ENCODE measurements at regions not wholly inside any gene's neighbourhood (a gene's known extent, or its start where the extent isn't known, plus 50 kb on each side); places are given as distances from the start of the nearest gene placed in this dataset.

DNA sequence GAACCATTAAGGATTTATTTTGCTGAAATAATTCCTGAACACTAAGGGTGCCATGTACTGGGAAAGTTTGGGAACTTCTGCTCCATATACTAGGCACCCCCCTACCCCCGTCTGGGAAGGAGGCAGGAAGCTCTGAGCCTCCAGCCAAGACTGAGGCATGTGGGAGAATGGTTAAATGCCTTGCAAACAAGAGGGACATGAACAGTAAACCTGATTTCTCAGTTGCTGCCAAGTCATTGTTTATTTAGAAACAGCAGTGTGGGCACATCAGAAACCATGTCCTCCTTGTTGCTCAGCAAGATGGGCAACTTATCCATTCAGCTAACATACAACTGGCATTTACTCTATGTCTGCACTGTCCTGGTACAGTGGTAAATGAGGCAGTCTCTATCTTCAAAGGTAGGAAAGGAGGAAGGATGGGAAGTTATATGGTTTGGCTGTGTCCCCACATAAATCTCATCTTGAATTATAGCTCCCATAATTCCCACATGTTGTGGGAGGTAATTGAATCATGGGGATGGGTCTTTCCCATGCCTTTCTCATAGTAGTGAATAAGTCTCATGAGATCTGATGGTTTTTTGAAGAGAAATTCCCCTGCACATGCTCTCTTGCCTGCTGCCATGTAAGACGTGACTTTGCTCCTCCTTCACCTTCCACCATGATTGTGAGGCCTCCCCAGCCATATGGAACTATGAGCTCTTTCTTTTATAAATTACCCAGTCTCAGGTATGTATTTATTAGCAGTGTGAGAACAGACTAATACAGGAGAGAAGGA, 459.1 kb downstream of the MIAT start:
- no peak for DNase-seq (ENCODE audit: low spot score)

DNA sequence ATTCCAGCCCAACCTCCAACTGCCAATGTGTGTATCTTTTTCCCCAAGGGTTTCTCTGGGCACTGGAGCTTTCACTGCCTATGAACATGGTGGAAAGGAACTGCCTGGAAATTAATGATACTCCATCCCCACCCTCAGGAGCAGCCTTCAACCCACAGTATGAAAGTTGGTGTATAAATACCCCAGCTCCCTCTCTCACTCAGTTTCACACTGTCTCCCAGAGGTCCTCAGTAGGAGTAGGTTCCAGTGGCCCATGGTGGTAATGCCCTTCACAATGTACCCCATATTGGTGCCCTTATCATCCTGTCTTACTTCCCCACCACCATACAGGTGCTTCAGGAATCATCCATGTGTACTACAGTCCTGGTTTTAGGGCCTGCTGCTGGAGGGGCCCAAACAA, 462.6 kb downstream of the MIAT start:
- no peak for DNase-seq (ENCODE audit: low spot score)

DNA sequence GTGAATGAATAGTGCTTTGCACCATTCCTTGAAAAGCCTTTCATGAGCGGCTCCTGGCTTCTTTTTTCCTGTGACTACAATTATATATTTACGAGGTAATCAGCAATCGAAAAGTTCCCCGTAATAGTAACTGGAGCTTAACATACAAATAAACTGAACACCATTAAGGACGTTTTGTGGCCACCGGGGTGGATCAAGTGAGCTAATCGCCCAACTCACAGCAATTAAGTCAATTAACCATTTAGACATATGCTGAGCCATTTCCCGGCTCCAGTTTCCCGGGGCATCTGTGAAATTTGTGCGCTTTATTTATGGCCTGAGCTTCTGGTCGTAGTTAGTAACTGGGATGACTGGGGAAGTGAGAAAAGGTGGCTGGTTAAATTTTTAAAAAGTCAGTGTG, 465.2 kb downstream of the MIAT start:
- no peak for DNase-seq (ENCODE audit: low spot score)

DNA sequence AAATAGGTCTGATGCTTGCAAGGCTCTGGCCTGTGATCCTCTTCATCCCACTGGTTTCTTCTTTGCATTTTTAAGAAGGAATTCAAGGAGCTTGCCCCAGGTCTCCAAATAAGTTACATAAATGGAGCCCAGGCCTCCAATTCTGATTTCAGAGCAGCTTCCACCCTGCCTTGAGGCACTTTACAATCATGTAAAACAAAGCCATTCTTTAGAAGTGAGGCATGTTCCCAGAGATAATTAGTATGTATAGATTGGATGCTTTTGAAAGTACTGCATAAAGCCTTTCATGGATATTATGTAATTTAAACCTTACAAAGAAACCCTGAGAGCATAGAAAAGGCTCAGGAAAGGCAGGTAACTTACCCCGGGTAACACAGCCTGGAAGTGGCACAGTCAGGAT, 466.5 kb downstream of the MIAT start:
- no peak for DNase-seq (ENCODE audit: low spot score)

DNA sequence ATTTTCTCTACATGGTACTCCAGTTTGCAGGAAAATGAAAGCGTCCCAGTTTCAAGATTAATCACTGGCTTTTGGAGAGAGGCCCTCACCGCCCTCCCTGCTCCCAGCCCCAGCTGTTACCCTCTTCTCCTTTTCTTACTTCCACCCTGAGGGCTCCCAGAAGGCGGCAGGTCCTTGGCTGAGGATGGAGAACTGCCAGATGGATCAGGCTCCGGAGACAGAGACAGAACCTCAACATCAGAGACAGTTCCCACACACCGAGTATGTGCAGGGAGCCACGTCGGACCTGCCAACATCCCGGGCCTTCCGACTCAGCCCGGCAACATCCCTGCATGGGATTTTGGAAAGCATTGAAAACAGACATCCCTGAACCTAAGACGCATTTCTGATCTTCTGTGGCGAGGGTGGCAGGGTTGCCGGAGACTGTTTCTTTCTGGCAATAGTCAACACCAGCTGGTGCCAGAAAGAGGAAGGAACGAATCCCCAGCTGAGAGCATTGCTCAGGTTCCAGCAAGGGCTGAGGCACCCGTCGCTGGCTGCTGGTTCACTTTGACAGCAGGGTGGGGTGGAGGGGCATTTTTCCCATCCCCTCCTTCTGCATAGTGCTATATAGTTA, 467.1 kb downstream of the MIAT start:
- no peak for DNase-seq (ENCODE audit: low spot score)

DNA sequence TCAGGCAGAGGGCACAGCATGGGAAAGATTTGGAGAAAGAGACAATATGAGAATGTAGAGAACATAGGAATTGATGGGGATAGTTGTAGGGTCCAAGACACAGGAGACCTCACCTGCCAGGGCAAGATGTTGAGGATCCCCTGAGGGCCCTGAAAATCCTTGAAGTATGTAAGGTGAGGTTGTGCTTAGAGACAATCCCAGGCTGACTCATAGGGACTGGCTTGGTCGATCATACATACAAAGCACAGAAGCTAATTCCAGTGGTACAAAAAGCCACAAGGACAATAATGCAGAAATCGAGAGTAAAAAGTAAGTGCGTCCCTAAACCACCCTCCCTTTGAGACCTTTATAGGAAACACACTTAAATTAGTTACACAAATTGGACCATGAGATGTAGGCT, 468.2 kb downstream of the MIAT start:
- DNase-seq (ENCODE audit: low spot score): no peak

DNA sequence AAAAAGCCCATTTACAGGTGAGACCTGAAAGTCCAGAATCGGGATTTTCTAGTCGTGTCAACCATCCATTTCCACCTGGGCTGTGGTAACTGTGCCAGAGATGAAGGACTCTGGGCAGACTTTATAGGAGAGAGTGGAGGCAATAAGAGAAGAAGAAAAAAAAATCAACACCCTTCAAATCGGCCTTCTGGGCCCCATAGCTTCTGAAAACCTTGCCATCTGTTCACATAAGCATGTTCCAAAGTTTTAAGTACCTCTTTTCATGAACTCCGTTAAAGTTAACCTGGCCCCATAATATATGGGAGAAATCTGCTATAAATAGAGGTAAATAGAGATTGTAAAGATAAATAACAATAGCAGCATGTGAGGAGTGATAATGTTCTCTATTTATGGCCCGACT, 470.5 kb downstream of the MIAT start:
- DNase-seq (ENCODE audit: low spot score): no peak

DNA sequence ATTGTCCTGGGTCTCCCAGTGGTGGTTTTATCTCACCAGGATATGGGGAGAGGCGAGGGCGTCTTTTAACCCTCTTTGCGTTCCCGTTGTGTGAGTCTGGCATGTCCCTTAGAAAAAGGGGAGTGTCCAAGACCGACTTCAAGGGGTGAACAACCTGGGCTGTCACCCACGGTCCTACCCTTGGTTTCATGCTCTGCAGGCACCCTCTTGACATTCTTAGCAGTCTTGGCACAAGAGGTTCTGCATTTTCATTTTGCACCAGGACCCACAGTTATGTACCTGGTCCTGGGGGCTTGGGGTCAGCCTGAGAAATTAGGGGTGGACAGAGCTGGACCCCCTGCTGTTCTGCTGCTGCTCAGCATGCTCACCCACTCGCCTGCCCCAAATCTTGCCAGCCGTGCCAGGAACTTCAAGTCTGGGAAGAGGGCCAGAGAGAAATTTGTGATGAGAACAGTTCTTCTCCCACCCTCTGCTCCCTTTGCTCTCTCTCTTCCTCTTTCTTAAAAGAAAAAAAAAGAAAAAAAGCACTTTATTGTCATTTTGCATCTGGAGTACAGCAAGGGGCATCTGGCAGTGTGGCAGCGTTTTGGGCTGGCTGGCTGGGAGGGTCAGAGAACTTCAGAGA, 471.2 kb downstream of the MIAT start:
- DNase-seq (ENCODE audit: low spot score): no peak

DNA sequence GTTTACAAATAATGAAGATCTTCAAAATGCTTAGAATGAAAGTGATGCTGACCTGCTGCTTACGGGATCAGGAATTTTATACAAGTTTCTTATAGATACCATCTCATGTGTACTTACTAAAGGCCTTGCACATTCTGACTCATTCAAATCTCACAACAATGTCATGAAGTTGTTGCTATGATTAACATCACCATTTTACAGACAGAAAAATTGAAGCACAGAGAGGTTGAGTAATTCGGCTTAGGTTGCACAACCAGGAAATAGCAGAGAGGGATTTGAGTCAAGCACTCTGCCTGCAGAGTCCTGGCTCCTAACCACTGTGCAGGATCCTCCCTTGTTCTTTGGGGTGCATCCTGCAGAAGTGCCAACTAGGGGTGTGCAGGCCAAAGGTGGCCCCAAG, 471.9 kb downstream of the MIAT start:
- DNase-seq (ENCODE audit: low spot score): no peak

DNA sequence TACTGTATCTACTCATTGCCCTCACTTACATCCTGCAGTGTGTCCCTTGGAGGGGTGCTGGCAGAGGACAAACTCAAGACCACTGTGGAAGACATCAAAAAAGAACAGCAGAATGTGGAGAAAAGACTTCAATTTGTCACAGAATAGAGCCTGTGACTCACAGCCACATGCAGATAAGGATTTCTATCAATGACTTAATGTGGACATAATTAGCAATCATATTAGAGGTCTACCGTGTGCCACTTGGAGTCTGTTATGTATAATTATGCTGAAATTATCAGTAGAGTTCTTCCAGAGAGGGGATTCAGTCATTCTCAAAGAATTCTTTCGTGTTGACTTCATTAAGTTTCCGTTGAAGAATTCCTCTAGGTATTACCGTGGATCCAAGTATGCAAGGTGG, 473.5 kb downstream of the MIAT start:
- DNase-seq (ENCODE audit: low spot score): no peak

DNA sequence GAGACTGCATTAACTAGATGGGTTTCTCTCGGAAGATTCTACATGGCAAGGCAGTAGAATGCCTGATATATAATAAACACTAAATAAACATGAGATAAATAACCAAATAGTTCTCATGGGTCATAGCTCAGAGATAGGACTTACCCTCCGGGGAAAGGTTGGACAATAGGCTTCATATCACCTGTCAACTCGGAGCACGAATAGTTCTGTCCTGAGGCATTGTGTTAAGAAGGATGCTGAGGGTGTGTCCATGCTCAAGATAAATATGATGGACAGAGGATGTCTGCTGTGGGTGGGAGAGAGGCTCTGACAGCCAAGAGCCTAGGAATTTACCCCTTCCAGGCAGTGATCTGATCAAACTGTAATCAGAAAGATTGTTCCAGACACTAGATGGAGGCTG, 474.0 kb downstream of the MIAT start:
- DNase-seq (ENCODE audit: low spot score): no peak

DNA sequence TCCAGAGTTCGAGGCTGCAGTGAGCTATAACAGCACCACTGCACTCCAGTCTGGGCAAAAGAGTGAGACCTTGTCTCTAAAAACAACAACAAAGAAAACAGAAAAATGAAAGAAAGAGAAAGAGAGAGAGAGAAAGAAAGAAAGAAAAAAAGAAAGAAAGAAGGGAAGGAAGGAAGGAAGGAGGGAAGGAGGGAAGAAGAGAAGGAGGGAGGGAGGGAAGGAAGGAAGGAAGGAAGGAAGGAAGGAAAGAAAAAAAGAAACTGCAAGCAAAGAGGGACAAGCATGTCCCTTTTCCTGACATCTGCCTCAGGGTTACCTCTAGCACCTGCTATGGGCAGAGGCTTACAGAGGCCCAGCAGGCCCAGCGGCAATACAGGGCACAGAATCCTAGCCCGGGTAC, 475.0 kb downstream of the MIAT start:
- DNase-seq (ENCODE audit: low spot score): no peak

DNA sequence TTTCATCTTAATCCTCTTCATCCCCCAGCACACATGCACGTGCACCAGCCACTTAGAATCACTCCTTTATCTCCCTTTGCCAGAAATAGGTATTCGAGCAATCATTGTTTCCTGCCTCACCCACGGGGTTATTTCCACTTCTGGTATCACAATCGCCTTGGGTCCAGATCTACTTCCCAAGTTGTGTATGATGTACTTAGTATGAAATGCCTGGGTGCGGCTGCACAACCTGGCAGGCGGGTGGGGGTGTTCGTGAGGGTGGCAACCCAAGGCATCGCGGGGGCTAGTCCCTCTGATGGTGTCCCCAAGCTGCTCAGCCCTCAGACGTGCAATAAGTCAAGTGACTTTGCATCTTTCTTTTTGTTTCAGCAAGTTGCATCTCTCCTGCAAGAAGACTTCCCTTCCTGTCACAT, 475.6 kb downstream of the MIAT start:
- no peak for DNase-seq (ENCODE audit: low spot score)

DNA sequence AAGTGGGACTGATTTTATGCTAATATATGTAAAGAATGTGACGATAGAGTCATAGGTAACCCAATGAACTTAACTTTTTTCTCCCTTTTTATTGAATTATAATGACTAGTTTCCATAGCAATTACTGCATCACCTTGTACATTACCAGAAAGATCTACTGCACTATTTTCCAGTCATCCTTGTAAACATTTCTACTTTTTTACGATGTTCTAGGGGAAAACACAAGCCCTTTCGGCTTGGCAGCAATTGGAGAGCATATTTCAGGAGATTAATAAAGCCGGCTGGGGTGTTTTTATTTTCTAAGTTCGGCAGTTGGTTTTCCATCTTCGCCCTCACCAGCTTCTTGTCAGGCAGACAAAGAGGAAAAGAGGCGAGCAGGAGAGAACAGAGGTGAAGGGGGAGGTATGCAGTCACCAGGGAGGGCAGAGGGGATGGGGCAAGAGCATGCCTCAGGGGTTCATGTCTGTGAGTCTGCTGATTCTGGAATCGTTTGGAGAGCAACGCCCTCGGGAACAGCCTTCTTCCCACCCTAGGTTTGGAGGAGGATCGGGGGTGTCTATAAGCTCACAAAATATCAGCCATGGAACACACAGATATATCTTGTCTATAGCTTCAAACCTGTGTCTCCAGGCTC, 476.4 kb downstream of the MIAT start:
- DNase-seq (ENCODE audit: low spot score): no peak

DNA sequence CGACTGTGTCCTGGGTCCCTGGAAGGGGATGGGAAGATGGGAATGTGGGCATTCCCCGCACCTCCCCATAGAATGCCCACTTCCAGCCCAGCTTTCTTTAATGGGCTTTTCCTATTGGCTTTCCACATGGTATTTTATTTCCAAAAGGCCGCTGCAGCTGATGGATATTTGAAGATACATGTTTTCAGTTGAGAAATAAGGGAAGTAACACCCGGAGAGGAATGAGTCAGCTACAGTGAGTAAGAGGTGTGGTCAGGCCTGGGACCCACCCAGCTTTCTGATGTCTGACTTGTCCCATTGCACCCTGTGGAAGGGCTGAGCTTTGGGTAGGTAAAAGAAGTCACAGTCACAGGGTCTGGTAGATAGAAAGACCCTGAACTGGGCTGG, 476.9 kb downstream of the MIAT start:
- DNase-seq (ENCODE audit: low spot score): no peak

DNA sequence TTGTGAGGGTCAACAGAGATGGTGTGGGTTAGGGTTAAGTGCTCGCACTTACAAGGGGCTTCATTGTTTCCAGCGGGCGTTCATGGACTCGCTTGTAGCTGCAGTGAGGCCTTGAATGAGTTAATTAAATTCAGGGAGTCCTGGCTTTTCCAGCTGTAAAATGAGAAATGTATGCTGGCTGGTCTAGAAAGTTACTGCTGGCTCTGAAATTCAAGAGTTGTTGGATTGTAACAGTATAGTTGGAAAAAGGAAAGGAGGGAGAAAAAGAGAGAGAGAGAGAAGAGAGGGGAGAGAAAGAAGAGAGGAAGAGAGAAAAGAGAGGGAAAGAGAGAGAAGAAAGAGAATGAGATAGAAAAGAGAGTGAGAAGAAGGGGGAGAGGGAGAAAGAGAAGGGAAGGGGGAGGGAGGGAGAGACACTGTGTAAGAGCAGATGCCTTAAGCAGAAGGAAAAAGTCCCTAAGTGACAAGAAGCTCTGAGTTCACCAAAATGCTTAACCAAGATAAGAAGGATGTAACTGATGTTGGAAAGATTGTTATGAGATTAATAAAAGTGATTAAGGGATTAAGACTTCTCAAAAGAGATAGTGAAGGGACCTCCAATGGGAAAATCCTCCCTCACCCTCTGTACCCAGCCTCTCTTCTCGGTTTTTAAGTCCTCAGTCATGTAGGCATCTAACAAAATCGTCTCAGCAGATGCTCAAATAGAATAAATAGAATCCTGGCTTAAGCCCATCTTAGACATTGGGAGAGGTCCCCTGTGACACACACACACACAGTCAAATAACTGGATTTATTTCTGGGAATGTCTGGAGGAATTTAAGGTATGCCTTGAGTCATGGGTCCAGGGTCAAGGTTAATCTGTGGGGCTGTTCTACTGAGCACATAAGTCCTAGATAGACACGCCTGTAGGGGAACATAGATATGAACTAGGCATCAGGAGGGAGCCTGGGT, 477.9 kb downstream of the MIAT start:
- DNase-seq (ENCODE audit: low spot score): no peak

DNA sequence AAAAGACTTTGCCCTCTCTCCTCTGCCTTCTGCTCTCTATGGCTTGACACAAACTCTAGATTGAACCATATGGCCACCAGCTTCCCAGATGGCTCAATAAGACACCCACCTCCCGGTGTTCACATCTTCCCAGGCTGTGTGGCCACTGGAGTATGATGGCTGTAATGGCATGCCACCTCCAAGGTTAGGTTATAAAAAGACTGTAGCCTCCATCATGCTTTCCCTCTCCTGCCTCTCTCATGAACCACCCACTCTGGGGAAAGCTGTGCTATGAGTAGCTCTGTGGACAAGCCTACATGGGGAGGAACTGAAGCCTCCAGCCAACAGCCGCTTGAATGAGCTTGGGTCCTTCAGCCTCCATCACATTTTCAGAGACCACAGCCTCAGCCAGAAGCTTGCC, 479.2 kb downstream of the MIAT start:
- DNase-seq (ENCODE audit: low spot score): no peak

DNA sequence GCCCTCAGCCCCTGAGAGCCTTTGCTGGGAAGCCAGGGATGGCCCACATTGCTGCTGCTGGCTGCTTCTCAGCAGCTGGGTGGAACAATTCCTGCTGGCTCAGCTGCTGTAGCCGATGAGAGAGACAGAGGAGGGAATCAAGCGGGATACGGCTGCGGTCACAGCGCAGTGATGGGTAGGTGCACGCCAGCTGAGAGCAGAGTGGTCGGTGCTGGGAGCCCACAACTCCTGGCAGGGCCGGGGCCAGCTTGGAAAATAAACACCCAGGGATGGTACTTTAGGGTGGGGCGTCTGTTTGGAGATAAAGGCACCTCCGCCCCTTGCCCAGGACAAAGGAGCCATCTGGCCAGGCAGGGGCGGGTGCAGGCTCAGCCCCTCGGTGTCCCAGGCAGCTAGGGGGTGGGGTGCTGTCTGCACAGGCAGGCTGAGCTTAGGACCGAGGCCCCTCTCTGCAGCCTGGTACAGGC, 480.5 kb downstream of the MIAT start:
- no peak for DNase-seq (ENCODE audit: low spot score)

DNA sequence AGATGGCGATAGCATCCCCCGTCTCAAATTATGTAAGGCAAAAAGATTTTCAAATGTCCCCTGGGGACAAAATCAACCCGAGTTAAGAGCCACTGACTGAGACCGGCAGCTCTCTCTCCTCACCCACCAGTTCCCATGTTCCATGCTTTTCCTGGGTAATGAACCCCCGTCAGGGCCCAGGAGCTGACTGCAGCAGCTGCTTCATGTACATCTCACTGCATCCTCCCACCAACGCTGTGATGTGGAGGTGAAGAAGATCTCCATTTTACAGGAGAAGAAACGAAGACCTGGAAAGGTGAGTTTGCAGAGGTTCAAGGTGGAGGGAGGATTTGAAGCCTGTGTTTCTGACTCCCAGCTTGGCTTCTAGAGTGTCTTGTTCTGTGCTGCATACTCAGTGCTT, 481.1 kb downstream of the MIAT start:
- no peak for DNase-seq (ENCODE audit: low spot score)

DNA sequence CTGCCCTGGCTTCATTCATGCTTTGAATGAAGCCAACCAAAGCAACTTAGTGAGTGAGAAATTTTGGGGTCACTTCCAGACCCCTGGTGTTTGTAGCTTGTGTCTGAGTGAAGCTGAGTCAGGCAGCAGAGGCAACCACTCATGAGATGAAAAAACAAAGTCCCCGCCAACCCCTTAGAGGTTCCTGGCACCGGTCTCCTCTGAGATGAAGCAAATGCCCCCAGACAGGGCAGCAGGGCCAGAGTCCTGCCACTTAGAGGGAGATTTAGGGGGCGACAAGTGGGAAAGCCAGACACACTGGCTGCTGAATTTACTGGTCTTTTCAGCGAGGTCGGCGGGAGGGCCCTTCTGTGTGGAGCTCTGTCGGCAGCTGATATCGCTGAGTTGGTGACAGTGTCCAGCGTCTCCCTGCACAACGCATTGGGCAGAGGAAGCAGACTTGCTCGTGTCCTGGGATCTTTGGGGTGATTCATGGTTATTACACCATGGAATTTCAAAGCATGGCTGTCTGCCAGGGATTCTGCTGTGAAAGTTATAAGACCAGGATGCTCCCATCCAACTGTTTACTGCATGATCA, 482.6 kb downstream of the MIAT start:
- no peak for DNase-seq (ENCODE audit: low spot score)

DNA sequence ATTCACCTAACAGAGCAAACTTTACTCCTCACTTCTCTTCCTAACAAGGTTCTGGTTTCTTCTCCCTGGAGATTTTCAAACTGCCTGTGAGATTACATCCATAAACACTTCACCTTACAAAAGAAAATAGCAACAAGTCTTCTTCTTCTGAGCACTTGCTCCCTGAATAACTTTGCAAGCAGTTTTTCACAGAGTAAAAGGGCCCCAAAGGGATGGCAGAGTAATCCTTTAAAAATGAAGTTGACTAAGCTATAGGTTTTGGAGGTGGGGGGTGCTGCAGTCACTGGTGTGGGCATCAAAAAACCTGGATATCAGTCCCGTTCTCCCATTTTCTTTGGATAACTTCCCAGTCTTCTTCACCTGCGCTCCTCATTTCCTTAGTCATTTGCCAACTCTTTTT, 484.9 kb downstream of the MIAT start:
- DNase-seq (ENCODE audit: low spot score): no peak

DNA sequence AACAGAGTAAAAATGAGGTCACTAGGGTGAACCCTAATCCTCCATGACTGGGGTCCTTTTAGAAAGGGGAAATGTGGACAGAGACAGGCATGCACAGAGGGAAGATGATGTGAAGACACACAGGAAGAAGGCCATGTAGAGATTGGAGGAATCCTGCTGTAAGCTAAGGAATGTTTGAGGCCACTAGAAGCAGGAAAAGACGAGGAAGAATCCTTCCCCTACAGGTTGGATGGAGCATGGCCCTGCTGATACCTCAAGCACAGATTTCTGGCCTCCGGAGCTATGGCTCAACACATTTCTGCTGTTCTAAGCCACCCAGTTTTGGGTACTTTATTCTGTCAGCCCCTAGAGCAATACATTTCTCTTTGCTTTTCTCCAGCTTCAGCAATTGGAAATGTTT, 486.9 kb downstream of the MIAT start:
- no peak for DNase-seq (ENCODE audit: low spot score)

All from hematopoietic multipotent progenitor cell treated with erythropoietin and hydrocortisone succinate and interleukin-3 and kit ligand, for 15 days (in vitro differentiated cells).